ENCODE measurements at regions not wholly inside any gene's neighbourhood (a gene's known extent, or its start where the extent isn't known, plus 50 kb on each side); places are given as distances from the start of the nearest gene placed in this dataset.

DNA sequence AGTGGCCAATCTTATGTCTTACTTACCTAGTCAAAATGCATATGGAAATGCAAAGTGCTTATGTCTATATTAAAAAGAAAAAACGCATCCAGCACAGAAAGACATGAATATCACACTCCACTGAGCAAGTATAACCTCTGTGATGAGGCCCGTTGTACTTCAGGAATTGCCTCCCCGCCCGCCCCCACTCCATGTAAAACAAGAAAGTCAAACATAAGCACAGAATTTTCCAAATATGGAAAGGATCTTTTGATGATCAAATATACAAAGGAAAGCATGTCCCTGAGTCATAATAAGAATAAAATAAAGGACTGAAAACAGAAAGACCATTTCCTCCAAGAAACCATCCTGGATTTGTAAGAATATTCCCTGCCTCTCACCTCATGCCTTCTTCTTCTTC is 229.1 kb downstream of the BAMBI start (continued):
- no peak for TF ChIP-seq NFYA (IDR thresholded peaks at IDR 0.05; ENCODE audit: borderline replicate concordance, low read depth, low read length)
- TF ChIP-seq FOS (IDR thresholded peaks at IDR 0.05; ENCODE audit: borderline replicate concordance, extremely low read depth, insufficient read length): no peak
- no peak for TF ChIP-seq MYB (IDR thresholded peaks at IDR 0.05; ENCODE audit: borderline replicate concordance, low read depth, low read length)

DNA sequence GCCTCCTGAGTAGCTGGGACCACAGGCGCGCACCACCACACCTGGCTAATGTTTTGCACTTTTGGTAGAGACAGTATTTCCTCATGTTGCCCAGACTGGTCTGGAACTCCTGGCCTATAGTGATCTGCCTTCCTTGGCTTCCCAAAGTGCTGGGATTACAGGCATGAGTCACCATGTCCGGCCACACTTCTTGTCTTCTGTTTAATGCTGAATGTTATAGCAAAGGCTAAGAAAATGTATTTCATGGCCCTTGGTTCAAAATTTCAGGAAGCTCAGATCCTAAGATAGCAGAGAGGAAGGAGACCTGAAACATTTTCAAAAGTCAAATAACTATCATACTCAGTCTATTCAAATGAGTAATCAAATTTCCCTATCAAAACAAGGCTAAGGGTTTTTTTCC is 229.6 kb downstream of the BAMBI start:
- Histone ChIP-seq H3K79me2 (ENCODE audit: control insufficient read depth, insufficient read depth, low read length) (no peaks in the 10 kb centered on the region), H2AFZ (ENCODE audit: control insufficient read depth, low read depth, low read length) (no peak overlapping the region), H4K20me1 (ENCODE audit: control insufficient read depth, insufficient read depth) (no peaks in the 10 kb centered on the region), H3K27ac (ENCODE audit: control insufficient read depth, insufficient read depth) (no peak overlapping the region), H3K4me2 (ENCODE audit: control insufficient read depth, insufficient read depth) (no peak overlapping the region), H3K36me3 (ENCODE audit: control insufficient read depth in 2 of 2, insufficient read depth in 2 of 2, low read length in 1 of 2) (no peaks in the 10 kb centered on the region), H3K4me1 (ENCODE audit: control insufficient read depth, insufficient read depth, low read length) (no peaks in the 10 kb centered on the region), H3K9ac (ENCODE audit: control insufficient read depth, insufficient read depth, low read length) (no peak overlapping the region), H3K9me3 (replicated peaks; ENCODE audit: control insufficient read depth, insufficient read depth, low read length) (no peaks in the 10 kb centered on the region), H3K4me3 (no peak overlapping the region), H3K27me3 (replicated peaks in 1 of 2; ENCODE audit: control insufficient read depth in 2 of 2, insufficient read depth in 2 of 2, low read length in 1 of 2) (no peaks in the 10 kb centered on the region)
- no peak for TF ChIP-seq HSF1 (IDR thresholded peaks at IDR 0.05; ENCODE audit: low read depth, low read length)
- no peak for TF ChIP-seq TCF7 (IDR thresholded peaks at IDR 0.05; ENCODE audit: borderline replicate concordance)
- no peak for TF ChIP-seq HDAC2 (IDR thresholded peaks at IDR 0.05)
- TF ChIP-seq, protein P1, sequence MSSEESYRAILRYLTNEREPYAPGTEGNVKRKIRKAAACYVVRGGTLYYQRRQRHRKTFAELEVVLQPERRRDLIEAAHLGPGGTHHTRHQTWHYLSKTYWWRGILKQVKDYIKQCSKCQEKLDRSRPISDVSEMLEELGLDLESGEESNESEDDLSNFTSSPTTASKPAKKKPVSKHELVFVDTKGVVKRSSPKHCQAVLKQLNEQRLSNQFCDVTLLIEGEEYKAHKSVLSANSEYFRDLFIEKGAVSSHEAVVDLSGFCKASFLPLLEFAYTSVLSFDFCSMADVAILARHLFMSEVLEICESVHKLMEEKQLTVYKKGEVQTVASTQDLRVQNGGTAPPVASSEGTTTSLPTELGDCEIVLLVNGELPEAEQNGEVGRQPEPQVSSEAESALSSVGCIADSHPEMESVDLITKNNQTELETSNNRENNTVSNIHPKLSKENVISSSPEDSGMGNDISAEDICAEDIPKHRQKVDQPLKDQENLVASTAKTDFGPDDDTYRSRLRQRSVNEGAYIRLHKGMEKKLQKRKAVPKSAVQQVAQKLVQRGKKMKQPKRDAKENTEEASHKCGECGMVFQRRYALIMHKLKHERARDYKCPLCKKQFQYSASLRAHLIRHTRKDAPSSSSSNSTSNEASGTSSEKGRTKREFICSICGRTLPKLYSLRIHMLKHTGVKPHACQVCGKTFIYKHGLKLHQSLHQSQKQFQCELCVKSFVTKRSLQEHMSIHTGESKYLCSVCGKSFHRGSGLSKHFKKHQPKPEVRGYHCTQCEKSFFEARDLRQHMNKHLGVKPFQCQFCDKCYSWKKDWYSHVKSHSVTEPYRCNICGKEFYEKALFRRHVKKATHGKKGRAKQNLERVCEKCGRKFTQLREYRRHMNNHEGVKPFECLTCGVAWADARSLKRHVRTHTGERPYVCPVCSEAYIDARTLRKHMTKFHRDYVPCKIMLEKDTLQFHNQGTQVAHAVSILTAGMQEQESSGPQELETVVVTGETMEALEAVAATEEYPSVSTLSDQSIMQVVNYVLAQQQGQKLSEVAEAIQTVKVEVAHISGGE (CRISPR knock-in tag; IDR thresholded peaks at IDR 0.05): no peak
- no peak for TF ChIP-seq PBX3 (IDR thresholded peaks at IDR 0.05; ENCODE audit: insufficient replicate concordance, low read depth, low read length)
- TF ChIP-seq KAT2A (conservative IDR thresholded peaks at IDR 0.05; ENCODE audit: control insufficient read depth, low read depth, low read length): no peak
- TF ChIP-seq CEBPB (IDR thresholded peaks at IDR 0.05; ENCODE audit: borderline replicate concordance in 1 of 2, low read depth in 2 of 2, low read length in 2 of 2): no peak
- TF ChIP-seq CREB1 (IDR thresholded peaks at IDR 0.05; ENCODE audit: low read depth): no peak
- TF ChIP-seq SPI1 (IDR thresholded peaks at IDR 0.05; ENCODE audit: borderline replicate concordance, insufficient read depth, low read depth, low read length): no peak
- no peak for TF ChIP-seq TCF3 (IDR thresholded peaks at IDR 0.05; ENCODE audit: borderline replicate concordance, insufficient read depth, low read depth, low read length)
- TF ChIP-seq CHD2 (IDR thresholded peaks at IDR 0.05; ENCODE audit: borderline replicate concordance, low read depth, low read length): no peak
- TF ChIP-seq, protein P2, sequence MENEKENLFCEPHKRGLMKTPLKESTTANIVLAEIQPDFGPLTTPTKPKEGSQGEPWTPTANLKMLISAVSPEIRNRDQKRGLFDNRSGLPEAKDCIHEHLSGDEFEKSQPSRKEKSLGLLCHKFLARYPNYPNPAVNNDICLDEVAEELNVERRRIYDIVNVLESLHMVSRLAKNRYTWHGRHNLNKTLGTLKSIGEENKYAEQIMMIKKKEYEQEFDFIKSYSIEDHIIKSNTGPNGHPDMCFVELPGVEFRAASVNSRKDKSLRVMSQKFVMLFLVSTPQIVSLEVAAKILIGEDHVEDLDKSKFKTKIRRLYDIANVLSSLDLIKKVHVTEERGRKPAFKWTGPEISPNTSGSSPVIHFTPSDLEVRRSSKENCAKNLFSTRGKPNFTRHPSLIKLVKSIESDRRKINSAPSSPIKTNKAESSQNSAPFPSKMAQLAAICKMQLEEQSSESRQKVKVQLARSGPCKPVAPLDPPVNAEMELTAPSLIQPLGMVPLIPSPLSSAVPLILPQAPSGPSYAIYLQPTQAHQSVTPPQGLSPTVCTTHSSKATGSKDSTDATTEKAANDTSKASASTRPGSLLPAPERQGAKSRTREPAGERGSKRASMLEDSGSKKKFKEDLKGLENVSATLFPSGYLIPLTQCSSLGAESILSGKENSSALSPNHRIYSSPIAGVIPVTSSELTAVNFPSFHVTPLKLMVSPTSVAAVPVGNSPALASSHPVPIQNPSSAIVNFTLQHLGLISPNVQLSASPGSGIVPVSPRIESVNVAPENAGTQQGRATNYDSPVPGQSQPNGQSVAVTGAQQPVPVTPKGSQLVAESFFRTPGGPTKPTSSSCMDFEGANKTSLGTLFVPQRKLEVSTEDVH (IDR thresholded peaks at IDR 0.05; ENCODE audit: low read depth, partially characterized antibody): no peak
- ChIA-PET CTCF (interaction anchor here (0.7 kb wide), 1 partner anchor 63 kb away, joined by 4 read pairs; no protein-coding TSS in a partner anchor), POLR2A (no interaction called here), RAD21 (ENCODE audit: unreplicated experiment) (no interaction called here), SMC1A (ENCODE audit: uncharacterized antibody, unreplicated experiment) (no interaction called here)
- BruUV-seq (replicated peaks): no TSS peak
- intact Hi-C loops (cut with micrococcal nuclease; ENCODE audit: unreplicated experiment): no loop called here
- WGBS (ENCODE audit: insufficient coverage, insufficient replicate concordance, low lambda C conversion rate, missing lambda C conversion rate): 83% methylated on average over 3 of the region's 3 CpGs
- no peak for DNase-seq (ENCODE audit: low read depth, low spot score)
- FAIRE-seq: no peak
- no peak for ATAC-seq
- in situ Hi-C loops (cut with MboI): no loop called here

Measured in GM12878 (cell line).